ENCODE measurements at regions not wholly inside any gene's neighbourhood (a gene's known extent, or its start where the extent isn't known, plus 50 kb on each side); places are given as distances from the start of the nearest gene placed in this dataset.

GRCh38 chr3:70775257-70775656 is 462.8 kb upstream of the MDFIC2 start:
- WGBS (ENCODE audit: insufficient coverage, low coverage, missing lambda C conversion rate) = 0% methylated on average over 3 of the region's 4 CpGs
- FAIRE-seq = no peak

More at GRCh38 chr3:70775257-70775656, 462.8 kb upstream of the MDFIC2 start:
- H3K27me3 ChIP-seq (ENCODE audit: control insufficient read depth in 2 of 2, insufficient read depth in 2 of 2, low read length in 2 of 2) = no peaks in the 10 kb centered on the region
- DNase-seq (ENCODE audit: extremely low read depth in 1 of 4, low spot score in 3 of 4) = no peak
- in situ Hi-C loops (cut with MboI) (no loop called here), intact Hi-C loops (cut with micrococcal nuclease) (no loop called here)
- H3K79me2 ChIP-seq (ENCODE audit: control insufficient read depth, insufficient read depth, low read length) = no peaks in the 10 kb centered on the region
- no TSS peak for BruUV-seq (replicated peaks)
- ATAC-seq = no peak
- no peak overlapping the region for H3K27ac ChIP-seq (ENCODE audit: extremely low read depth, low read depth, low read length)
- H3K4me3 ChIP-seq = no peak overlapping the region
- H3K9ac ChIP-seq (ENCODE audit: insufficient read depth in 1 of 2, low read depth in 2 of 2, low read length in 2 of 2) = no peak overlapping the region
- no peaks in the 10 kb centered on the region for H3K36me3 ChIP-seq (ENCODE audit: control insufficient read depth, insufficient read depth, low read length)
- ChIA-PET CTCF (ENCODE audit: low intra/inter-chr PET ratio) (no interaction called here), POLR2A (no interaction called here)
- H2AFZ ChIP-seq (ENCODE audit: low read depth, low read length) = no peak overlapping the region
- TF ChIP-seq SMAD2 (IDR thresholded peaks at IDR 0.05; ENCODE audit: low read depth, low read length) (no peak), ZNF316 (IDR thresholded peaks at IDR 0.05) (peak; percentile 60), FOSL1 (tag; conservative IDR thresholded peaks at IDR 0.05) (no peak), TCFL5 (CRISPR knock-in tag; conservative IDR thresholded peaks at IDR 0.05) (no peak), MAFG (tag; conservative IDR thresholded peaks at IDR 0.05) (peak; percentile 16; the same call in 1 of the 2 replicates)
- TF ChIP-seq, protein P1, sequence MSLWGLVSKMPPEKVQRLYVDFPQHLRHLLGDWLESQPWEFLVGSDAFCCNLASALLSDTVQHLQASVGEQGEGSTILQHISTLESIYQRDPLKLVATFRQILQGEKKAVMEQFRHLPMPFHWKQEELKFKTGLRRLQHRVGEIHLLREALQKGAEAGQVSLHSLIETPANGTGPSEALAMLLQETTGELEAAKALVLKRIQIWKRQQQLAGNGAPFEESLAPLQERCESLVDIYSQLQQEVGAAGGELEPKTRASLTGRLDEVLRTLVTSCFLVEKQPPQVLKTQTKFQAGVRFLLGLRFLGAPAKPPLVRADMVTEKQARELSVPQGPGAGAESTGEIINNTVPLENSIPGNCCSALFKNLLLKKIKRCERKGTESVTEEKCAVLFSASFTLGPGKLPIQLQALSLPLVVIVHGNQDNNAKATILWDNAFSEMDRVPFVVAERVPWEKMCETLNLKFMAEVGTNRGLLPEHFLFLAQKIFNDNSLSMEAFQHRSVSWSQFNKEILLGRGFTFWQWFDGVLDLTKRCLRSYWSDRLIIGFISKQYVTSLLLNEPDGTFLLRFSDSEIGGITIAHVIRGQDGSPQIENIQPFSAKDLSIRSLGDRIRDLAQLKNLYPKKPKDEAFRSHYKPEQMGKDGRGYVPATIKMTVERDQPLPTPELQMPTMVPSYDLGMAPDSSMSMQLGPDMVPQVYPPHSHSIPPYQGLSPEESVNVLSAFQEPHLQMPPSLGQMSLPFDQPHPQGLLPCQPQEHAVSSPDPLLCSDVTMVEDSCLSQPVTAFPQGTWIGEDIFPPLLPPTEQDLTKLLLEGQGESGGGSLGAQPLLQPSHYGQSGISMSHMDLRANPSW (CRISPR knock-in tag; IDR thresholded peaks at IDR 0.05) = no peak
- H4K20me1 ChIP-seq (replicated peaks; ENCODE audit: control insufficient read depth, insufficient read depth, low read length) = no peaks in the 10 kb centered on the region
- no peaks in the 10 kb centered on the region for H3K9me1 ChIP-seq (ENCODE audit: control insufficient read depth, insufficient read depth, low read length)
- no peaks in the 10 kb centered on the region for H3K4me1 ChIP-seq (replicated peaks in 1 of 2; ENCODE audit: control insufficient read depth in 2 of 2, insufficient read depth in 2 of 2, low read length in 2 of 2)
- no peaks in the 10 kb centered on the region for H3K9me3 ChIP-seq (replicated peaks; ENCODE audit: control insufficient read depth, insufficient read depth, low read depth, low read length)
- no peak overlapping the region for H3K4me2 ChIP-seq (ENCODE audit: insufficient read depth, low read length)
